ENCODE measurements at regions not wholly inside any gene's neighbourhood (a gene's known extent, or its start where the extent isn't known, plus 50 kb on each side); places are given as distances from the start of the nearest gene placed in this dataset.
"Not testable (repeated sequence)": the region's sequence is repeated elsewhere in the genome, so short reads cannot be mapped to it uniquely, and the experiment has no call there.

- no peak for DNase-seq (ENCODE audit: low spot score)
Observed at GRCh38 chrX:26597981-26598380, 382.0 kb downstream of the MAGEB5 start.

GRCh38 chrX:26590849-26591248 is 374.9 kb downstream of the MAGEB5 start:
- DNase-seq (ENCODE audit: low spot score): no peak

- no peak for DNase-seq (ENCODE audit: low spot score)
Observed at GRCh38 chrX:26586570-26586969, 370.6 kb downstream of the MAGEB5 start.

- DNase-seq (ENCODE audit: low spot score): no peak
Observed at GRCh38 chrX:26581091-26581490, 365.1 kb downstream of the MAGEB5 start.

GRCh38 chrX:26580021-26580420 is 364.1 kb downstream of the MAGEB5 start:
- no peak for DNase-seq (ENCODE audit: low spot score)

- DNase-seq (ENCODE audit: low spot score): no peak
Observed at GRCh38 chrX:26574234-26574633, 358.3 kb downstream of the MAGEB5 start.

GRCh38 chrX:26562156-26562555 is 346.2 kb downstream of the MAGEB5 start:
- no peak for DNase-seq (ENCODE audit: low spot score)

- DNase-seq (ENCODE audit: low spot score): no peak
Observed at GRCh38 chrX:26559855-26560254, 343.9 kb downstream of the MAGEB5 start.

- no peak for DNase-seq (ENCODE audit: low spot score)
Observed at GRCh38 chrX:26558719-26559386, 342.9 kb downstream of the MAGEB5 start.

GRCh38 chrX:26557691-26558321 is 341.8 kb downstream of the MAGEB5 start:
- no peak for DNase-seq (ENCODE audit: low spot score)

GRCh38 chrX:26525768-26526167 is 309.8 kb downstream of the MAGEB5 start:
- not testable (repeated sequence) for DNase-seq (ENCODE audit: low spot score)

- DNase-seq (ENCODE audit: low spot score): no peak
Observed at GRCh38 chrX:26522501-26522900, 306.5 kb downstream of the MAGEB5 start.

- DNase-seq (ENCODE audit: low spot score): no peak
Observed at GRCh38 chrX:26511589-26512363, 295.8 kb downstream of the MAGEB5 start.

- no peak for DNase-seq (ENCODE audit: low spot score)
Observed at GRCh38 chrX:26470941-26471340, 255.0 kb downstream of the MAGEB5 start.

GRCh38 chrX:26466387-26466786 is 250.4 kb downstream of the MAGEB5 start:
- DNase-seq (ENCODE audit: low spot score): no peak

GRCh38 chrX:26445288-26445687 is 229.3 kb downstream of the MAGEB5 start:
- no peak for DNase-seq (ENCODE audit: low spot score)

GRCh38 chrX:26444417-26444816 is 228.4 kb downstream of the MAGEB5 start:
- not testable (repeated sequence) for DNase-seq (ENCODE audit: low spot score)

- no peak for DNase-seq (ENCODE audit: low spot score)
Observed at GRCh38 chrX:26442340-26442739, 226.4 kb downstream of the MAGEB5 start.

- no peak for DNase-seq (ENCODE audit: low spot score)
Observed at GRCh38 chrX:26414534-26414933, 198.6 kb downstream of the MAGEB5 start.

- no peak for DNase-seq (ENCODE audit: low spot score)
Observed at GRCh38 chrX:26411045-26411444, 195.1 kb downstream of the MAGEB5 start.

GRCh38 chrX:26409636-26410035 is 193.7 kb downstream of the MAGEB5 start:
- DNase-seq (ENCODE audit: low spot score): no peak

- DNase-seq (ENCODE audit: low spot score): no peak
Observed at GRCh38 chrX:26387906-26388305, 171.9 kb downstream of the MAGEB5 start.
